ENCODE measurements at regions not wholly inside any gene's neighbourhood (a gene's known extent, or its start where the extent isn't known, plus 50 kb on each side); places are given as distances from the start of the nearest gene placed in this dataset.

DNA sequence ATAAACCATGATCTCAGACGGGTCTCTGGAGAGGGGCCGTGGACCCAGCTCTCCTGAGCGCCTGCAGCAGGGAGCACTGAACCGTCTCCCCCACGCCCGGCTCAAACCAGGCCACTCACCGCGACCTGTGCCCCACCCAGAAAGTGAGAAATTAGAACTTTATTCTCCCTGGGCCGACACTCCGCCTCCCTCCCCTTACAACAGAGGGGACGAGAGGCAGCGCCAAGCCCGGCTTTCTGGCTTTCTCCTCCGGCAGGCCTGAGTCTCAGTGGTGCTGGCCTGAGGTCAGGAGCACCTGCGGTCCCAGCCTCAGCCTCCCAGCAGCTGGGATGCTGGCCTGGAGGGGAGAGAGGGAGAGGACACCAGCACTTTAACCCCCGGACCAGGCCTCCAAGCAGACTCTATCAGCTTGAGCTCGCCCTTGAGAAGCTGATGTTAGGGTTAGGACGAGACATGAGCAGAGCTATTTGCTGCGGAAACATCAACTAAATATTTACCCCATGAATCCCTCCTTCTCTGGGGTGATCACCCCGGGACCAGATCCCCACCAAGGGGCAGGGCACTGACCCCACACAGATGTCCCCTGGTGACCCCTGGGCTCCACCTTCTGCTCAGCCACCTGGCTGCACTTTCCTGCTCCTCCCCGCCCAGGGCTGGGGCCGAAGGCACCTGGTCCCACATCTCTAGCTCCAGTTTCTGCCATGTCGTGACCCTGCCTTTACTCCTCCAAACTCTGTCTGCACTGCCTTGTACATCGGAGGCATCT is 856.3 kb upstream of the SALL3 start:
- no peak overlapping the region for H3K9ac ChIP-seq (ENCODE audit: insufficient read length, low read depth)
- TF ChIP-seq ZNF274 (IDR thresholded peaks at IDR 0.05; ENCODE audit: low read depth, low read length) (no peak), YY1 (IDR thresholded peaks at IDR 0.05; ENCODE audit: insufficient read depth, insufficient read length) (no peak), SUZ12 (IDR thresholded peaks at IDR 0.05; ENCODE audit: extremely low read depth, insufficient read depth, insufficient read length) (no peak)
- H3K27me3 ChIP-seq (ENCODE audit: insufficient read depth, insufficient read length): peaks cover 65% of the 10 kb centered on the region
- H3K9me3 ChIP-seq (ENCODE audit: insufficient read depth, low read length): no peaks in the 10 kb centered on the region; the same call in 1 of the 2 replicates
- H3K4me1 ChIP-seq (ENCODE audit: insufficient read depth, insufficient read length): no peaks in the 10 kb centered on the region
- DNase-seq (ENCODE audit: low read depth, low spot score): no peak
- no peak overlapping the region for H3K4me3 ChIP-seq (ENCODE audit: insufficient read length, low read depth)
- H3K36me3 ChIP-seq (ENCODE audit: insufficient read depth, insufficient read length, low read length): no peaks in the 10 kb centered on the region

DNA sequence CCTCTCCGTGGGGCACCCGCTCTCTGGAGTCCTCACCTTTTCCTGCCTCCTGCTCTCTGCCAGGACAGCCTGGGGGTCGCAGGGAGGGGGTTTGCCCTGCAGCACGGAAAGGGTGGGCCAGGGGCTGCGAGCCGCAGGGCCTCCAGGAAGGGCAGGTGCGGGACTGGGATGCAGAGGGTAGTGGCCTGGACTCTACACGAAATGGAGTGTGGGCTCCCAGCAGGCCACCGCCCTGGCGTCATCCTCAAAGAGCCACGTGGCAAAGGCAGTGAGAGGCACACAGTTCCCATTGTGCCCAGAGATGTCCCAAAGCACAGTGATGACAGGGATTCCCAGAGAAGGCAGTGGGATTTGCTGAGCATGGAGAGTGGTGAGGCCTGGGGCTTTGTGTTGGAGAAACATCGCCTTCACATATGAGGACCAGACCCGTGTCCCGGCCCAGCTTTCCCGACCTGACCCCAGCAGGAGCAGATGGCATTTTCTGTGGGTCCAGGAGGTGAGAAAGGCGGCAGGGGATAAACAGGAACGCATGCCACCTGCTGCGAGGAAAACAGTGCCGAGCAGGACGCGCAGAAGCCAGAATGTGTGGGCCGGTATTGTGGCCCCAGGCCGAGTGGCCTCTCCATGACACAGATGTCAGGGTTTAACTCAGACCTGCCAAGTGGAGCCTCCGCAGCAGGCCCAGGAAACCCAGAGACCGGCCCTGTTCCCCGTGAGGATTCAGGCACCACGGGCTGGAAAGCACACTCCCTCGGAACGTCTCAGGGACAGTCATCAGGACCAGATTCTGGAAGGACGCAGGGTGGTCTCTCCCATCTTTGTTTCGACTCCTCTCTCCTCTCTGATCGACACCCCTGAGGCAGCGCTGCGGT is 855.5 kb upstream of the SALL3 start:
- no peak for DNase-seq (ENCODE audit: low read depth, low spot score)
- Histone ChIP-seq H3K27me3 (ENCODE audit: insufficient read depth, insufficient read length) (peaks cover 73% of the 10 kb centered on the region), H3K9ac (ENCODE audit: insufficient read length, low read depth) (no peak overlapping the region), H3K9me3 (ENCODE audit: insufficient read depth, low read length) (no peaks in the 10 kb centered on the region; the same call in 1 of the 2 replicates), H3K4me3 (ENCODE audit: insufficient read length, low read depth) (no peak overlapping the region), H3K36me3 (ENCODE audit: insufficient read depth, insufficient read length, low read length) (no peaks in the 10 kb centered on the region), H3K4me1 (ENCODE audit: insufficient read depth, insufficient read length) (no peaks in the 10 kb centered on the region)
- TF ChIP-seq YY1 (IDR thresholded peaks at IDR 0.05; ENCODE audit: insufficient read depth, insufficient read length) (no peak), ZNF274 (IDR thresholded peaks at IDR 0.05; ENCODE audit: low read depth, low read length) (no peak), SUZ12 (IDR thresholded peaks at IDR 0.05; ENCODE audit: extremely low read depth, insufficient read depth, insufficient read length) (no peak)

DNA sequence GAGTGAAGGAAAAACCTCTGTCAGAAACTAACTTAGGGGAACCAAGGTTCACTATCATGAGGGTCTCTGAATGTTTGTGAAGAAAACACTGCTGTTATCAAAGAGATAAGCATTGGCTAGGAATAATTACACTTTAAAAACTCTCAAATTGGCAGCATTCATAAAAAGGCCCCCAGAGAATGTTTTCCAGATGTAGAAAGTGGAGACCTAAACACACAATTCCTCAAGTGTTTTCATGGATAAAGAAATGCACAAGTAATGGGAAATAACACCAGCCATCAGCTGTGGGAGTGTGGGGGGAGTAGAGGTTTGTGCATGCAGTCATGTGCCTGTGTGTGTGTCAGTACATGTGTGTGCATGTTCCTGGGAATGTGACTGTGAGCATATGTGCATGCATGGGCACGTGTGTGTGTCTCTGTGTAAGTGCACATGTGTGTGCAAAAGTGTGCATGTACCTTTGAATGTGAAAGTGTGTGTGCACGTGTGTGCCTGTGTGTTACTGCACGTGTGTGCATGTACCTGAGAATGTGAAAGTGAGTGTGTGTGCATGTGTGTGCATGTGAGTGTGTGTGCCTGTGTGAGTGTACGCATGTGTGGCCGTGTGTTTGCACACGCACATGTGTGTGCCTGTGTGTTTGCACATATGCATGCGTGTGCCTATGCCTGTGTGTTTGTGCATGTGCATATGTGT is 854.3 kb upstream of the SALL3 start:
- Histone ChIP-seq H3K4me3 (ENCODE audit: insufficient read length, low read depth) (no peak overlapping the region), H3K4me1 (ENCODE audit: insufficient read depth, insufficient read length) (no peaks in the 10 kb centered on the region), H3K9me3 (ENCODE audit: insufficient read depth, low read length) (no peaks in the 10 kb centered on the region; the same call in 1 of the 2 replicates), H3K36me3 (ENCODE audit: insufficient read depth, insufficient read length, low read length) (no peaks in the 10 kb centered on the region), H3K9ac (ENCODE audit: insufficient read length, low read depth) (no peak overlapping the region), H3K27me3 (ENCODE audit: insufficient read depth, insufficient read length) (peaks cover 85% of the 10 kb centered on the region)
- TF ChIP-seq ZNF274 (IDR thresholded peaks at IDR 0.05; ENCODE audit: low read depth, low read length) (no peak), SUZ12 (IDR thresholded peaks at IDR 0.05; ENCODE audit: extremely low read depth, insufficient read depth, insufficient read length) (no peak), YY1 (IDR thresholded peaks at IDR 0.05; ENCODE audit: insufficient read depth, insufficient read length) (no peak)
- no peak for DNase-seq (ENCODE audit: low read depth, low spot score)

DNA sequence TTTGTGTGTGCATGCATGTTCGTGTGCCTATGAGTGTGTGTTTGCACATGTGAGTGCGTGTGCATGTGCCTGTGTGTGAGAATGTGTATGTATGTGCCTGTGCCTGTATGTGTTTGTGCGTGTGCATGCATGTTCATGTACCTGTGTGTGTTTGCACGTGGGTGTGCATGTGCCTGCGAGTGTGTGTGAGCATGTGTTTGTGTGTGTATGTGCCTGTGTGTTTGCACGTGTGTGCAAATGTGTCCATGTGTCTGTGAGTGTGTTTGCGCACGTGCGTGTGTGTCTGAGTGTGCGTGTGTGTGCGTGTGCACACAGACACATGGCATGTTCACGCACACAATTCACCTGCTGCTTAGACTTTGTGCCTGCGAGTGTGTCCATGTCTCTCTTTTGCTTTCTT is 853.5 kb upstream of the SALL3 start:
- Histone ChIP-seq H3K36me3 (ENCODE audit: insufficient read depth, insufficient read length, low read length) (no peaks in the 10 kb centered on the region), H3K9ac (ENCODE audit: insufficient read length, low read depth) (no peak overlapping the region), H3K4me3 (ENCODE audit: insufficient read length, low read depth) (no peak overlapping the region), H3K9me3 (ENCODE audit: insufficient read depth, low read length) (no peaks in the 10 kb centered on the region; the same call in 1 of the 2 replicates), H3K4me1 (ENCODE audit: insufficient read depth, insufficient read length) (no peaks in the 10 kb centered on the region), H3K27me3 (ENCODE audit: insufficient read depth, insufficient read length) (peaks cover 93% of the 10 kb centered on the region)
- no peak for DNase-seq (ENCODE audit: low read depth, low spot score)
- TF ChIP-seq SUZ12 (IDR thresholded peaks at IDR 0.05; ENCODE audit: extremely low read depth, insufficient read depth, insufficient read length) (no peak), ZNF274 (IDR thresholded peaks at IDR 0.05; ENCODE audit: low read depth, low read length) (no peak), YY1 (IDR thresholded peaks at IDR 0.05; ENCODE audit: insufficient read depth, insufficient read length) (no peak)

DNA sequence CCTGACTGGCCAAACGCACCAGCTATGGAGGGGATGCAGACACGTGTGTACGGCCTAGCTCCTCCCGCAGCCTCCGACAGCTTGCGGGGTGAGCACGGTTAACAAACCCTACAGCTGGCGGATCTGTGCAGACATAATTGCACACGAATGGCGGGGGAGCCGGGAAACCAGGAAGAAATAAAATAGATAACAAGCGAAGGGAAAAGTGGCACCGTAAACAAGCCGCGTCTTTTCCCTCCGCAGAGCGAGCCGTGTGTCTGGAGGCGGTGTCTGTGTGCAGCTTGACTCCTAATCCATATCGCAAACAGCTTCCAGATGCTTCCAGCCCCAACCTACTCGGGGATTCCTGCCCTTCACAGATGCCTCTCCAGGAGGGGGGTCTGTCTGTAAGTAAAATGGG is 853.1 kb upstream of the SALL3 start:
- Histone ChIP-seq H3K4me3 (ENCODE audit: insufficient read length, low read depth) (no peak overlapping the region), H3K9ac (ENCODE audit: insufficient read length, low read depth) (no peak overlapping the region), H3K9me3 (ENCODE audit: insufficient read depth, low read length) (no peaks in the 10 kb centered on the region), H3K36me3 (ENCODE audit: insufficient read depth, insufficient read length, low read length) (no peaks in the 10 kb centered on the region), H3K27me3 (ENCODE audit: insufficient read depth, insufficient read length) (peaks cover 97% of the 10 kb centered on the region), H3K4me1 (ENCODE audit: insufficient read depth, insufficient read length) (no peaks in the 10 kb centered on the region)
- TF ChIP-seq SUZ12 (IDR thresholded peaks at IDR 0.05; ENCODE audit: extremely low read depth, insufficient read depth, insufficient read length) (no peak), ZNF274 (IDR thresholded peaks at IDR 0.05; ENCODE audit: low read depth, low read length) (no peak), YY1 (IDR thresholded peaks at IDR 0.05; ENCODE audit: insufficient read depth, insufficient read length) (no peak)
- DNase-seq (ENCODE audit: low read depth, low spot score): no peak

DNA sequence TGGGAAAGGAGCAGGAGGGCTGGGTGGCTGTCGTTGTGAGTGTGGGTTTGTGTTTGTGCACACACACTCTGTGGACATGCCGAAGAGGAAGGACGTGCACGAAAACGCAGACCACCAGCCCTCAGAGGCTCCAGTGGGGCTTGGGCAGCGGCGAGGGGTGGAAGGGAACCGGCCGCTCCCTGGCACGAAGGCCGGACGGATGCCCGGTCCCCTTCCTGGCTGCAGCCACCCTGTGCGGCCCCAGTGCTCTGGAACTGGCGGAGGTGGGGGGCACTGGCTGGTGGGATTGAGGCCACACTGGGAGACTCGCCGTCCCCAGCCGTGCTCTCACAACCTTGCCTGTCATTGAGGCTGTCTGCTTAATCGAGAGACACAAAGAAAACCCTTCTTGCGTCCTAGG is 852.6 kb upstream of the SALL3 start:
- DNase-seq (ENCODE audit: low read depth, low spot score): no peak
- Histone ChIP-seq H3K9me3 (ENCODE audit: insufficient read depth, low read length) (no peaks in the 10 kb centered on the region), H3K9ac (ENCODE audit: insufficient read length, low read depth) (no peak overlapping the region), H3K4me3 (ENCODE audit: insufficient read length, low read depth) (no peak overlapping the region), H3K4me1 (ENCODE audit: insufficient read depth, insufficient read length) (no peaks in the 10 kb centered on the region), H3K36me3 (ENCODE audit: insufficient read depth, insufficient read length, low read length) (no peaks in the 10 kb centered on the region), H3K27me3 (ENCODE audit: insufficient read depth, insufficient read length) (peaks cover 98% of the 10 kb centered on the region)
- TF ChIP-seq ZNF274 (IDR thresholded peaks at IDR 0.05; ENCODE audit: low read depth, low read length): no peak
- TF ChIP-seq YY1 (IDR thresholded peaks at IDR 0.05; ENCODE audit: insufficient read depth, insufficient read length): no peak
- no peak for TF ChIP-seq SUZ12 (IDR thresholded peaks at IDR 0.05; ENCODE audit: extremely low read depth, insufficient read depth, insufficient read length)
